SK-N-SH (cell line): ENCODE measurements at regions not wholly inside any gene's neighbourhood (a gene's known extent, or its start where the extent isn't known, plus 50 kb on each side); places are given as distances from the start of the nearest gene placed in this dataset.

ENCODE experiments used
- CTCF ChIA-PET: fragments of 300-600, 350-600 bp; formaldehyde crosslinking; extraction: SDS; loops from one replicate; lab custom pipeline; 2021; lab: Yijun Ruan, JAX
- POLR2A ChIA-PET: fragments of 350-600 bp; sonication (Branson Sonifier 250); formaldehyde crosslinking; extraction: SDS; loops from one replicate; lab custom pipeline; 2020; ENCODE audit warnings: antibody characterized with exemption, inconsistent platforms; lab: Yijun Ruan, JAX
- DNase-seq: peaks from one replicate; pipeline ENCODE4 v3.0.0; 2012
- H2AFZ ChIP-seq: fragments of 200-600 bp; sonication (generic); 2 replicates; pipeline ENCODE4 v1.8.1; 2016; ENCODE audit warnings: antibody characterized with exemption, mild to moderate bottlenecking, low read depth
- H3F3A ChIP-seq: fragments of 200-600 bp; sonication (generic); replicated peaks from 2 replicates; pipeline ENCODE3; 2016; ENCODE audit warnings: antibody characterized with exemption, mild to moderate bottlenecking; ENCODE audit not compliant: insufficient read depth
- H3K27ac ChIP-seq, 2 experiments: fragments of 200-500 bp in 1 of 2; fragments of 200-600 bp in 1 of 2; sonication (Bioruptor generic) in 1 of 2; sonication (generic), shearing (Covaris generic) in 1 of 2; 2 replicates each; pipeline versions ENCODE4 v1.5.1 to v1.6.1; 2014 to 2016; ENCODE audit warnings: low read depth in 2 of 2, inconsistent platforms in 1 of 2, low read length in 1 of 2, mild to moderate bottlenecking in 1 of 2, mixed read lengths in 1 of 2
- H3K27me3 ChIP-seq: fragments of 200-600 bp; sonication (generic), shearing (Covaris generic); 2 replicates; pipeline ENCODE4 v1.6.1; 2016; ENCODE audit warnings: mixed run types; ENCODE audit not compliant: insufficient read depth
- H3K36me3 ChIP-seq, 2 experiments: fragments of 200-500 bp in 1 of 2; fragments of 200-600 bp in 1 of 2; sonication (Bioruptor generic) in 1 of 2; sonication (generic) in 1 of 2; replicated peaks in 1 of 2; 2 replicates each; pipeline versions ENCODE3 to v1.5.1; 2014 to 2016; ENCODE audit warnings: low read length in 1 of 2, mild to moderate bottlenecking in 1 of 2; ENCODE audit not compliant: insufficient read depth in 2 of 2, control insufficient read depth in 1 of 2
- H3K4me1 ChIP-seq, 2 experiments: fragments of 200-500 bp in 1 of 2; fragments of 200-600 bp in 1 of 2; sonication (Bioruptor generic) in 1 of 2; sonication (generic), shearing (Covaris generic) in 1 of 2; 2 replicates each; pipeline versions ENCODE4 v1.5.1 to v1.6.1; 2014 to 2016; ENCODE audit warnings: low read depth in 1 of 2, low read length in 1 of 2, mixed run types in 1 of 2; ENCODE audit not compliant: insufficient read depth in 2 of 2, control insufficient read depth in 1 of 2
- H3K4me2 ChIP-seq: fragments of 200-600 bp; sonication (generic), shearing (Covaris generic); 2 replicates; pipeline ENCODE4 v1.6.1; 2017; ENCODE audit warnings: mixed run types
- H3K4me3 ChIP-seq, 2 experiments: fragments of 200-500 bp in 1 of 2; fragments of 200-600 bp in 1 of 2; sonication (Bioruptor generic) in 1 of 2; sonication (generic), shearing (Covaris generic) in 1 of 2; 2 replicates each; pipeline versions ENCODE4 v1.5.1 to v1.8.1; 2014 to 2016; ENCODE audit warnings: low read depth in 2 of 2, inconsistent platforms in 1 of 2, low read length in 1 of 2, mild to moderate bottlenecking in 1 of 2, mixed read lengths in 1 of 2, moderate library complexity in 1 of 2
- H3K79me2 ChIP-seq: fragments of 200-600 bp; sonication (generic); 2 replicates; pipeline ENCODE4 v1.8.1; 2017; ENCODE audit warnings: mild to moderate bottlenecking; ENCODE audit not compliant: insufficient read depth
- H3K9ac ChIP-seq: fragments of 200-600 bp; sonication (generic); 2 replicates; pipeline ENCODE4 v1.6.1; 2017; ENCODE audit warnings: mixed run types
- H3K9me2 ChIP-seq: fragments of 200-600 bp; sonication (generic); 2 replicates; pipeline ENCODE4 v1.6.1; 2017; ENCODE audit warnings: mixed run types
- H3K9me3 ChIP-seq: fragments of 200-600 bp; sonication (generic); 2 replicates; pipeline ENCODE4 v1.6.1; 2017; ENCODE audit warnings: mixed run types, mild to moderate bottlenecking, moderate library complexity
- H4K20me1 ChIP-seq: fragments of 200-600 bp; sonication (generic); 2 replicates; pipeline ENCODE4 v1.6.1; 2017; ENCODE audit warnings: mild to moderate bottlenecking, mixed run types; ENCODE audit not compliant: insufficient read depth
- CHD2 ChIP-seq: fragments of 150-350 bp; IDR thresholded peaks from 2 replicates; pipeline ENCODE4 v1.6.1; 2018; ENCODE audit warnings: low read length; ENCODE audit not compliant: partially characterized antibody
- EP300 ChIP-seq, 2 experiments: IDR thresholded peaks; 2 replicates each; pipeline versions ENCODE4 v1.4.0 to v1.6.1; 2012; ENCODE audit warnings: borderline replicate concordance in 1 of 2, low read depth in 1 of 2, low read length in 1 of 2
- EZH2phosphoT487 ChIP-seq: fragments of 200-600 bp; sonication (generic); IDR thresholded peaks from 2 replicates; pipeline ENCODE4 v1.6.1; 2017; ENCODE audit warnings: low read depth, mixed run types, mild to moderate bottlenecking, antibody characterized with exemption, moderate library complexity, borderline replicate concordance
- FOSL2 ChIP-seq: IDR thresholded peaks from 2 replicates; pipeline ENCODE4 v1.4.0; 2012; ENCODE audit warnings: low read depth, mild to moderate bottlenecking, moderate library complexity, borderline replicate concordance
- GATA2 ChIP-seq: sonication (generic); formaldehyde crosslinking; IDR thresholded peaks from 2 replicates; pipeline ENCODE4 v1.5.0; 2020; ENCODE audit warnings: mild to moderate bottlenecking, missing genetic modification reagents
- IRF3 ChIP-seq: fragments of 150-350 bp; IDR thresholded peaks from 2 replicates; pipeline ENCODE4 v1.6.1; 2016; ENCODE audit warnings: mild to moderate bottlenecking, low read depth, low read length
- JUND ChIP-seq: IDR thresholded peaks from 2 replicates; pipeline ENCODE4 v1.4.0; 2012
- MEF2A ChIP-seq: IDR thresholded peaks from 2 replicates; pipeline ENCODE4 v1.4.0; 2012; ENCODE audit warnings: low read depth, borderline replicate concordance
- NFIC ChIP-seq: IDR thresholded peaks from 2 replicates; pipeline ENCODE4 v1.4.0; 2012; ENCODE audit warnings: borderline replicate concordance
- POLR2AphosphoS5 ChIP-seq: IDR thresholded peaks from 2 replicates; pipeline ENCODE4 v1.6.1; 2012; ENCODE audit warnings: low read depth, low read length
- RAD21 ChIP-seq: IDR thresholded peaks from 2 replicates; pipeline ENCODE4 v1.6.1; 2012; ENCODE audit warnings: mild to moderate bottlenecking, low read length
- RFX5 ChIP-seq: IDR thresholded peaks from 2 replicates; pipeline ENCODE4 v1.6.1; 2012; ENCODE audit warnings: mild to moderate bottlenecking, improper control_type of control experiment, low read length
- RXRA ChIP-seq: IDR thresholded peaks from 2 replicates; pipeline ENCODE4 v1.4.0; 2012; ENCODE audit warnings: low read depth, mild to moderate bottlenecking, borderline replicate concordance
- SMC3 ChIP-seq: IDR thresholded peaks from 2 replicates; pipeline ENCODE4 v1.6.1; 2012; ENCODE audit warnings: low read depth, low read length, improper control_type of control experiment
- TEAD4 ChIP-seq: IDR thresholded peaks from 2 replicates; pipeline ENCODE4 v1.4.0; 2012; ENCODE audit warnings: mild to moderate bottlenecking, borderline replicate concordance; ENCODE audit not compliant: insufficient read depth
- USF2 ChIP-seq: fragments of 150-350 bp; IDR thresholded peaks from 2 replicates; pipeline ENCODE4 v1.6.1; 2017; ENCODE audit warnings: antibody characterized with exemption, low read length, low read depth, borderline replicate concordance
- YY1 ChIP-seq: IDR thresholded peaks from 2 replicates; pipeline ENCODE4 v1.4.0; 2012; ENCODE audit warnings: low read depth, mild to moderate bottlenecking
- WGBS: methylation state at CpG from one replicate; pipeline ENCODE4 v1.1.6; 2017; ENCODE audit warnings: low lambda C conversion rate; 5-methylcytosine and 5-hydroxymethylcytosine counted together
- TF ChIP-seq, protein P1 (sequence below): IDR thresholded peaks from 2 replicates; pipeline ENCODE4; 2012
- TF ChIP-seq, protein P2 (sequence below): IDR thresholded peaks from 2 replicates; pipeline ENCODE4 v1.4.0; 2012; ENCODE audit warnings: low read depth, borderline replicate concordance
- TF ChIP-seq, protein P3 (sequence below): IDR thresholded peaks from 2 replicates; pipeline ENCODE4 v1.4.0; 2012; ENCODE audit warnings: low read depth

DNA sequence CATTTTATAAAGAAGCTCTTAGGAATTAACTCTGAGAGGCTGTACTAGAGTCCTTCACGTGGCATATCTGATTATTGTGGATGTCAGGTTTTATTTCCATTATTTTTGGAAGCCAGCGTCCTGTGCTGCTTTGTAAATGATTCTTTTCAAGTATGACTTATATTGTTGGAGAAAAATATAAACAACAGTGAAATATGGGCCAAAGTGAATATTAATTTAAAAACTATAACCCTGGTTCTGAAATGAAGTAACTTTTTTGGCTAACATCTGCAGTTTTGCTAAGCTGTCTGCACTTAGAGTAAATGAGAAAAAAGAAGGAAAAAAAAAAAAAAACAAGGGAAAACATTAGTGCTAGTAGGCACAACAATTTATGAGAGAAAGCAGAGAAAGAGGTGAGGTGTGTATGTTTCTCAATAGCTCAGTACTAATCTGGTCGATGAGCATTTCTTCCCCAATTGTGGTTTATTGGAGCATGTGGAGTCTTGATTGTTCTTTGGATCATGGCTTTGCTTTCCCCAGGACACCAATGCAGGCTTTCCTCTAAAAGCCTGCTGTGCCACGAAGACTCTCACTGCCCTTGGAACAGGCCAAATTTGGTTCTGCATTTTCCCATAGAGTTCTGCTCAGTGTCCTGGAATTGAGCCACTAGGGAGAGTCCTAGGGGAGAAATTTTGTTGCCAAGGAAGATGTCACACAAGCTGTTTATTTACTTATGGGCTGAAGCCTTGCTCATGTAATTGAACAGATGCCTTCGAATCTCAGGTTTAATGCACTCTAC, 273.3 kb downstream of the DKK2 start:
- no peaks in the 10 kb centered on the region for H3K27me3 ChIP-seq
- no peak for TF ChIP-seq RAD21
- TF ChIP-seq EP300 (IDR thresholded peaks at IDR 0.05; ENCODE audit: borderline replicate concordance in 1 of 2, low read depth in 1 of 2, low read length in 1 of 2) = no peak
- no peak for TF ChIP-seq CHD2
- TF ChIP-seq NFIC = no peak
- TF ChIP-seq, protein P1, sequence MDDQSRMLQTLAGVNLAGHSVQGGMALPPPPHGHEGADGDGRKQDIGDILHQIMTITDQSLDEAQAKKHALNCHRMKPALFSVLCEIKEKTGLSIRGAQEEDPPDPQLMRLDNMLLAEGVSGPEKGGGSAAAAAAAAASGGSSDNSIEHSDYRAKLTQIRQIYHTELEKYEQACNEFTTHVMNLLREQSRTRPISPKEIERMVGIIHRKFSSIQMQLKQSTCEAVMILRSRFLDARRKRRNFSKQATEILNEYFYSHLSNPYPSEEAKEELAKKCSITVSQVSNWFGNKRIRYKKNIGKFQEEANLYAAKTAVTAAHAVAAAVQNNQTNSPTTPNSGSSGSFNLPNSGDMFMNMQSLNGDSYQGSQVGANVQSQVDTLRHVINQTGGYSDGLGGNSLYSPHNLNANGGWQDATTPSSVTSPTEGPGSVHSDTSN = no peak
- no peak for TF ChIP-seq RXRA
- TF ChIP-seq POLR2AphosphoS5 = no peak
- no peak for TF ChIP-seq USF2
- TF ChIP-seq, protein P2, sequence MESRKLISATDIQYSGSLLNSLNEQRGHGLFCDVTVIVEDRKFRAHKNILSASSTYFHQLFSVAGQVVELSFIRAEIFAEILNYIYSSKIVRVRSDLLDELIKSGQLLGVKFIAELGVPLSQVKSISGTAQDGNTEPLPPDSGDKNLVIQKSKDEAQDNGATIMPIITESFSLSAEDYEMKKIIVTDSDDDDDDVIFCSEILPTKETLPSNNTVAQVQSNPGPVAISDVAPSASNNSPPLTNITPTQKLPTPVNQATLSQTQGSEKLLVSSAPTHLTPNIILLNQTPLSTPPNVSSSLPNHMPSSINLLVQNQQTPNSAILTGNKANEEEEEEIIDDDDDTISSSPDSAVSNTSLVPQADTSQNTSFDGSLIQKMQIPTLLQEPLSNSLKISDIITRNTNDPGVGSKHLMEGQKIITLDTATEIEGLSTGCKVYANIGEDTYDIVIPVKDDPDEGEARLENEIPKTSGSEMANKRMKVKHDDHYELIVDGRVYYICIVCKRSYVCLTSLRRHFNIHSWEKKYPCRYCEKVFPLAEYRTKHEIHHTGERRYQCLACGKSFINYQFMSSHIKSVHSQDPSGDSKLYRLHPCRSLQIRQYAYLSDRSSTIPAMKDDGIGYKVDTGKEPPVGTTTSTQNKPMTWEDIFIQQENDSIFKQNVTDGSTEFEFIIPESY = no peak
- TF ChIP-seq SMC3 = no peak
- TF ChIP-seq JUND = no peak
- TF ChIP-seq, all 33 proteins: peak for 0
- CTCF ChIA-PET = interaction anchor here (0.8 kb wide), 1 partner anchor 1136 kb away, joined by 3 read pairs; no protein-coding TSS in a partner anchor

DNA sequence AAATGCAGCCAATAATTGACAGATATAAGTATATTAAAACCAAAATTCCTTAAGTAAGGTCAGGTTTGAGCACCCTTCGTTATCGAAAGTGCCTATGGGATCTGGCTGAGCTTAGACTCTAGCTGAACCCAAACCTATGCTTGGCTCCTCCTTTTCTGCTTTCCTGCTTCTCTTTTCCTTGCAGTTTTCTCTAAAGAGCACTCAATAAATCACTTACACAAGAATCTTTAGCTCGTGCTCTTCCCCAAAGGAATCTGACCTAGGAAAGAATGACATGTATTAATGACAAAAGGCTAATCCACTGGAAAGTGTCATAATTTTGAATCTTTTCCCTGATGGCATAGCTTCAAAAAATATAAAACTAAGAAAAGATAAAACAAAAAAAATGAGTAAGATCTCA, 282.7 kb downstream of the DKK2 start:
- WGBS = 21% methylated on average over 3 of the region's 3 CpGs
- Histone ChIP-seq H3K79me2 (no peaks in the 10 kb centered on the region; the same call in 1 of the 2 replicates), H3K4me2 (no peak overlapping the region), H3F3A (no peaks in the 10 kb centered on the region), H3K9ac (no peak overlapping the region), H3K9me3 (0 out of 2 replicates have a peak, but pooled peaks cover 3% of the 10 kb centered on the region), H2AFZ (no peak overlapping the region), H3K27me3 (no peaks in the 10 kb centered on the region), H4K20me1 (no peaks in the 10 kb centered on the region), H3K27ac (peak overlapping the region in 1 of 2 experiments; percentile 60; a peak in 1 of 4 replicates), H3K9me2 (no peaks in the 10 kb centered on the region), H3K4me3 (no peak overlapping the region), H3K36me3 (no peaks in the 10 kb centered on the region), H3K4me1 (no peaks in the 10 kb centered on the region)
- CTCF ChIA-PET = no interaction called here
- POLR2A ChIA-PET = no interaction called here
- no peak for DNase-seq
- no peak for TF ChIP-seq EZH2phosphoT487
- no peak for TF ChIP-seq YY1
- no peak for TF ChIP-seq FOSL2
- TF ChIP-seq RAD21 = no peak
- TF ChIP-seq TEAD4 = no peak
- TF ChIP-seq POLR2AphosphoS5 = no peak
- TF ChIP-seq GATA2 (CRISPR knock-in tag) = no peak
- TF ChIP-seq, protein P3, sequence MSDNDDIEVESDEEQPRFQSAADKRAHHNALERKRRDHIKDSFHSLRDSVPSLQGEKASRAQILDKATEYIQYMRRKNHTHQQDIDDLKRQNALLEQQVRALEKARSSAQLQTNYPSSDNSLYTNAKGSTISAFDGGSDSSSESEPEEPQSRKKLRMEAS = no peak
- no peak for TF ChIP-seq RFX5
- TF ChIP-seq IRF3 = no peak
- TF ChIP-seq, protein P1 = no peak
- no peak for TF ChIP-seq SMC3
- no peak for TF ChIP-seq MEF2A
- no peak for TF ChIP-seq NFIC

More for the DNA sequence above, 273.3 kb downstream of the DKK2 start:
- Histone ChIP-seq H3K4me1 (no peaks in the 10 kb centered on the region; a peak in 1 of 4 replicates), H3K9ac (no peak overlapping the region), H3F3A (no peaks in the 10 kb centered on the region), H3K36me3 (no peaks in the 10 kb centered on the region), H4K20me1 (no peaks in the 10 kb centered on the region), H3K9me3 (no peaks in the 10 kb centered on the region), H3K4me3 (no peak overlapping the region), H3K9me2 (no peaks in the 10 kb centered on the region), H3K27ac (peak overlapping the region in 1 of 2 experiments; percentile 11; a peak in 1 of 4 replicates), H3K4me2 (no peak overlapping the region), H2AFZ (no peak overlapping the region), H3K79me2 (no peaks in the 10 kb centered on the region)
- no peak for DNase-seq
- WGBS = 45% methylated on average over 5 of the region's 5 CpGs
- POLR2A ChIA-PET = no interaction called here
